ENCODE measurements at regions not wholly inside any gene's neighbourhood (a gene's known extent, or its start where the extent isn't known, plus 50 kb on each side); places are given as distances from the start of the nearest gene placed in this dataset.

DNA sequence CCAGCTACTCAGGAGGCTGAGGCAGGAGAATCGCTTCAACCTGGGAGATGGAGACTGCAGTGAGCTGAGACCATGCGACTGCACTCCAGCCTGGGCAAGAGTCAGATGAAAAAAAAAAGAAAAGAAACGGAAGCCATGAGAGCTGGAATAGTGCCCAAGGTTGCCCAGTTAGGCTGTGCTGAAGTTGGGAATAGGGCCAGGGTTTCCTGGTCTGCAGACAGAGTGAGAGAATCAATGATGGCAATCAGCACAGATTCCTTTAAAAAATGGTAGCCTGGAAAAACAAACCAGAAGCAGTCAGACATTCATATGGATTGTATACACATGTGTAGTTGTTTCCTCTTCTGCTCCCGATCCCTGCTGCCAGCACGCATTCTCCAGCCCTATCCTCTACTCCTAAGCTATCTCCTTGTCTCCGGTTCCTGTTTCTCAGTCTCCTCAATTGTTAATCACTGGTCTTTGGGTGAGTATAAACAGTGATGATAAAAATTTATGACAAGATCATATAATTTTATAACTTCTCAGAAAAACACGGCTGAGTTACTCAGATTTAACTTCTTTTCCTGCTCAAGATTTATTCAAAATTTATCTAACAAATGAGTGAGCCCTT, 316.2 kb upstream of the UMPS start:
- no peaks in the 10 kb centered on the region for H3K9me3 ChIP-seq
- intact Hi-C loops (cut with DNase I; ENCODE audit: low total_unique reads), result no loop called here
- TF ChIP-seq CTCF (IDR thresholded peaks at IDR 0.05), result no peak
- no peak for TF ChIP-seq POLR2A (IDR thresholded peaks at IDR 0.05)
- no peak for TF ChIP-seq POLR2AphosphoS5 (IDR thresholded peaks at IDR 0.05)
- no peak for TF ChIP-seq EP300 (IDR thresholded peaks at IDR 0.05)
- no peak overlapping the region for H3K27ac ChIP-seq
- H3K4me1 ChIP-seq, result no peaks in the 10 kb centered on the region
- WGBS, 5 donors, result 71 to 73% (median 73%) methylated on average over 7 of the region's 7 CpGs
- DNase-seq, result peak in 1 of 2 donors; percentile 26
- no peak overlapping the region for H3K4me3 ChIP-seq
- peaks cover 0 to 15% (median 10%) of the 10 kb centered on the region in 4 donors for H3K36me3 ChIP-seq
- no peaks in the 10 kb centered on the region for H3K27me3 ChIP-seq

- no peak for DNase-seq
- WGBS, 5 donors, result 77 to 94% (median 84%) methylated on average over 3 of the region's 3 CpGs
- Histone ChIP-seq H3K27ac (no peak overlapping the region), H3K27me3 (no peaks in the 10 kb centered on the region), H3K4me3 (no peak overlapping the region), H3K4me1 (no peaks in the 10 kb centered on the region), H3K36me3 (peaks cover 0 to 15% (median 10%) of the 10 kb centered on the region in 4 donors), H3K9me3 (no peaks in the 10 kb centered on the region)
- intact Hi-C loops (cut with DNase I; ENCODE audit: low total_unique reads), result no loop called here
- TF ChIP-seq EP300 (IDR thresholded peaks at IDR 0.05), result no peak
- no peak for TF ChIP-seq POLR2A (IDR thresholded peaks at IDR 0.05)
- TF ChIP-seq POLR2AphosphoS5 (IDR thresholded peaks at IDR 0.05), result no peak
- no peak for TF ChIP-seq CTCF (IDR thresholded peaks at IDR 0.05)
Measured at GRCh38 chr3:124415446-124415960, 314.7 kb upstream of the UMPS start.

DNA sequence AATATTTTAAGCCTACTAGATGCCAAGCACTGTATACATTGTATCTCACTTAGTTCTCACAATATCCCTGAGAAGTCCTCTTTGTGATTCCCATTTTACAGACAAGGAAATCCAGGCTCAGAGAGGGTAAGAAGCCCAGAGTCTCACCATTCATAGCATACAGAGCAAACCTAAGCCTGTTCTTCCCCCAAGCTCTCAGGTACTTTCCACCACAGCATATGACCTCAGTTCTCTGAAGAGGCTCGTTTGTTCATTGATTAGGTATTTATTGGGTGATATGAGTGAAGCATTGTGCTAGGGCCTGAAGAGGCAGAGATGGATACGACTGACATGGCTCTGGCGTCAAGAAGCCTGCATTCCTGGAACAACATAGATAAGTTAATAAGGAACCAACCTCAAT, 310.9 kb upstream of the UMPS start:
- 35 to 58% (median 54%) methylated on average over 3 of the region's 3 CpGs for WGBS, 5 donors
- TF ChIP-seq POLR2A (IDR thresholded peaks at IDR 0.05), result no peak
- intact Hi-C loops (cut with DNase I; ENCODE audit: low total_unique reads), result no loop called here

GRCh38 chr3:124420392-124420791, 309.9 kb upstream of the UMPS start:
- 82 to 89% (median 87%) methylated on average over 2 of the region's 2 CpGs for WGBS, 5 donors
- H3K27ac ChIP-seq, result no peak overlapping the region

More for the DNA sequence above, 310.9 kb upstream of the UMPS start:
- Histone ChIP-seq H3K9me3 (no peaks in the 10 kb centered on the region), H3K4me3 (no peak overlapping the region), H3K36me3 (peaks cover 0 to 23% (median 16%) of the 10 kb centered on the region in 4 donors), H3K27me3 (no peaks in the 10 kb centered on the region), H3K27ac (no peak overlapping the region), H3K4me1 (no peaks in the 10 kb centered on the region)
- no peak for DNase-seq

More at GRCh38 chr3:124420392-124420791, 309.9 kb upstream of the UMPS start:
- H3K36me3 ChIP-seq, result peaks cover 0 to 22% (median 19%) of the 10 kb centered on the region in 4 donors
- no peak overlapping the region for H3K4me3 ChIP-seq
- intact Hi-C loops (cut with DNase I; ENCODE audit: low total_unique reads), result no loop called here
- no peaks in the 10 kb centered on the region for H3K27me3 ChIP-seq
- no peak for TF ChIP-seq EP300 (IDR thresholded peaks at IDR 0.05)
- TF ChIP-seq POLR2AphosphoS5 (IDR thresholded peaks at IDR 0.05), result no peak
- no peak for TF ChIP-seq POLR2A (IDR thresholded peaks at IDR 0.05)
- TF ChIP-seq CTCF (IDR thresholded peaks at IDR 0.05), result no peak
- no peaks in the 10 kb centered on the region for H3K9me3 ChIP-seq
- DNase-seq, result no peak
- H3K4me1 ChIP-seq, result no peaks in the 10 kb centered on the region

Data from stomach (tissue), 8 donors.